ENCODE measurements at regions not wholly inside any gene's neighbourhood (a gene's known extent, or its start where the extent isn't known, plus 50 kb on each side); places are given as distances from the start of the nearest gene placed in this dataset.

- intact Hi-C loops (cut with micrococcal nuclease): loop anchor here (10.0 kb wide), 1 partner anchor 270 kb away; no protein-coding TSS in a partner anchor
- ATAC-seq: no peak
- Mint-ChIP-seq H3K27ac (no peak overlapping the region), H3K4me3 (no peak overlapping the region), H3K4me1 (ENCODE audit: low read depth) (peaks cover 5% of the 10 kb centered on the region), H3K27me3 (peaks cover 39% of the 10 kb centered on the region), H3K36me3 (ENCODE audit: low read depth) (no peaks in the 10 kb centered on the region), H3K9me3 (no peaks in the 10 kb centered on the region)
- POLR2A ChIA-PET: no interaction called here
- DNase-seq: no peak
- TF ChIP-seq, protein P1, sequence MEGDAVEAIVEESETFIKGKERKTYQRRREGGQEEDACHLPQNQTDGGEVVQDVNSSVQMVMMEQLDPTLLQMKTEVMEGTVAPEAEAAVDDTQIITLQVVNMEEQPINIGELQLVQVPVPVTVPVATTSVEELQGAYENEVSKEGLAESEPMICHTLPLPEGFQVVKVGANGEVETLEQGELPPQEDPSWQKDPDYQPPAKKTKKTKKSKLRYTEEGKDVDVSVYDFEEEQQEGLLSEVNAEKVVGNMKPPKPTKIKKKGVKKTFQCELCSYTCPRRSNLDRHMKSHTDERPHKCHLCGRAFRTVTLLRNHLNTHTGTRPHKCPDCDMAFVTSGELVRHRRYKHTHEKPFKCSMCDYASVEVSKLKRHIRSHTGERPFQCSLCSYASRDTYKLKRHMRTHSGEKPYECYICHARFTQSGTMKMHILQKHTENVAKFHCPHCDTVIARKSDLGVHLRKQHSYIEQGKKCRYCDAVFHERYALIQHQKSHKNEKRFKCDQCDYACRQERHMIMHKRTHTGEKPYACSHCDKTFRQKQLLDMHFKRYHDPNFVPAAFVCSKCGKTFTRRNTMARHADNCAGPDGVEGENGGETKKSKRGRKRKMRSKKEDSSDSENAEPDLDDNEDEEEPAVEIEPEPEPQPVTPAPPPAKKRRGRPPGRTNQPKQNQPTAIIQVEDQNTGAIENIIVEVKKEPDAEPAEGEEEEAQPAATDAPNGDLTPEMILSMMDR (IDR thresholded peaks at IDR 0.05): no peak
- CTCF ChIA-PET: interaction anchor here (1.2 kb wide), 1 partner anchor 8 kb away, joined by 4 read pairs; no protein-coding TSS in a partner anchor
Measured at GRCh38 chr5:135194573-135195269, 160.7 kb upstream of the PITX1 start.

GRCh38 chr5:135194126-135194488 lies 160.1 kb upstream of the PITX1 start:
- ChIA-PET POLR2A (no interaction called here), CTCF (interaction anchor here (1.2 kb wide), 1 partner anchor 8 kb away, joined by 4 read pairs; no protein-coding TSS in a partner anchor)
- Mint-ChIP-seq H3K4me1 (ENCODE audit: low read depth) (peaks cover 5% of the 10 kb centered on the region), H3K27me3 (peaks cover 41% of the 10 kb centered on the region), H3K9me3 (no peaks in the 10 kb centered on the region), H3K27ac (no peak overlapping the region), H3K36me3 (ENCODE audit: low read depth) (no peaks in the 10 kb centered on the region), H3K4me3 (no peak overlapping the region)
- DNase-seq: no peak
- intact Hi-C loops (cut with micrococcal nuclease): loop anchor here (10.0 kb wide), 1 partner anchor 269 kb away; no protein-coding TSS in a partner anchor
- TF ChIP-seq, protein P1 (IDR thresholded peaks at IDR 0.05): no peak
- no peak for ATAC-seq

DNA sequence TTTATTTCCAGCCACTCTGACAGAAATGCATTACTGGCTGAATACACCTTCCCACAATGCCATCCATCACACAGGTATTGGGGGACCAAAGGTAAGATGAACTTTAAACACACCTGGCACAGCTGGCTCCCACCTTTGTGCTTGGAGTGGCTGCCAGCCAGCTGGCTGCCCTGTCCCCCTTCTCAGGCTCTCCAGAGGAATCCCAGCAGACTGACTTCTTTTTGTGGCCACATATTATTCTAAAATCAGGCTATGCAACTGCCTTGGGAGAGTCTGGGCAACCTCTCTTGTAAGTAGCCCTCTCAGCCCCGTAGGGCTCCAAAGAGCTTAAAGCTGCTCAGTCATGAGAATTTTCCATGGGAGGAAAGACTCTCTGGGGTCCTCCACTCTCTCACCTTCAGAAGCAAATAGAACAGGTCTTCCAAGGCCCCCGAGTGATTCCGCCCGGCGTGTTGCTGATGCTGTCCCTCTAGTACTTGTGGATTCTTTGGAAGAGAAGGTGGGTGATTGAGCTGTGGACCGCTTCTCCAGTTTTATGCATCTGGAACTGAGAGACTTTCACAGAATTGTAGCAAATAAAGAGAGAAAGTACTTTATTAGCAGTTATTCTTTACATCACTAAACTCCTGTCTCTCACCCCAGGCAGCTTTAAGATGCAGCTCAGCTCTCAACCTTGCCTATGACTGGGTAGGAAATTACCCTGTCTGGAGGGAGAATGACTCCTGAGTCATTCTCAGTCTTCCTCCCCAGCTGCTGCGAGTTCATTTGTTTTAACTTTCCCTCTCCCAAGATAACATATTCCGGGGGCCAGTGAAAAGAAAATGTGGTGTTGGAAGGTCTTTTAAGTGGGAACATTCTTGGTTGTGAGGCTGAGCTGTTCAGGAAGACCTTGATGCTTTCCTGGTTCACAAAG lies 159.4 kb upstream of the PITX1 start:
- Mint-ChIP-seq H3K27me3 (peaks cover 39% of the 10 kb centered on the region), H3K36me3 (ENCODE audit: low read depth) (no peaks in the 10 kb centered on the region), H3K27ac (no peak overlapping the region), H3K9me3 (no peaks in the 10 kb centered on the region), H3K4me3 (no peak overlapping the region), H3K4me1 (ENCODE audit: low read depth) (peaks cover 5% of the 10 kb centered on the region)
- ChIA-PET CTCF (interaction anchor here (1.2 kb wide), 1 partner anchor 9 kb away, joined by 4 read pairs; no protein-coding TSS in a partner anchor), POLR2A (no interaction called here)
- TF ChIP-seq, protein P1 (IDR thresholded peaks at IDR 0.05): no peak
- ATAC-seq (no peak), DNase-seq (no peak)
- intact Hi-C loops (cut with micrococcal nuclease): loop anchor here (10.0 kb wide), 1 partner anchor 269 kb away; no protein-coding TSS in a partner anchor

GRCh38 chr5:135192351-135192750 lies 158.3 kb upstream of the PITX1 start:
- ATAC-seq (no peak), DNase-seq (no peak)
- Mint-ChIP-seq H3K36me3 (ENCODE audit: low read depth) (no peaks in the 10 kb centered on the region), H3K27me3 (peaks cover 37% of the 10 kb centered on the region), H3K9me3 (no peaks in the 10 kb centered on the region), H3K4me3 (no peak overlapping the region), H3K4me1 (ENCODE audit: low read depth) (peaks cover 5% of the 10 kb centered on the region), H3K27ac (no peak overlapping the region)
- ChIA-PET CTCF (interaction anchor here (1.1 to 2.2 kb wide), 5 partner anchors 11 to 346 kb away, joined by 3 to 10 read pairs (median 4); no protein-coding TSS in a partner anchor), POLR2A (no interaction called here)
- intact Hi-C loops (cut with micrococcal nuclease): loop anchor here (10.0 kb wide), 1 partner anchor 268 kb away; no protein-coding TSS in a partner anchor
- TF ChIP-seq, protein P1 (IDR thresholded peaks at IDR 0.05): no peak
